Posterior vena cava (tissue), 2 donors: ENCODE measurements at regions not wholly inside any gene's neighbourhood (a gene's known extent, or its start where the extent isn't known, plus 50 kb on each side); places are given as distances from the start of the nearest gene placed in this dataset.
"Not testable (repeated sequence)": the region's sequence is repeated elsewhere in the genome, so short reads cannot be mapped to it uniquely, and the experiment has no call there.

ENCODE experiments used
- DNase-seq: peaks from one replicate; pipeline ENCODE4 v3.0.0-alpha.2; 2020; ENCODE audit warnings: low spot score
- intact Hi-C, 2 donors: fragments of 100-400 bp; cut with DNase I; formaldehyde crosslinking; loops; one replicate each; pipeline versions ENCODE4 v1.14.1 to v1.14.2; 2022 to 2023
- donor health status: DM: yes; HTN: yes; CAD: no.
- donor health status: DM: yes; HTN: yes; CAD: no.

- DNase-seq, intact Hi-C loops: not testable (repeated sequence)
Measured at GRCh38 chr15:84531709-84532367, 69.0 kb upstream of the ZSCAN2 start.

GRCh38 chr15:84533705-84534104, 67.1 kb upstream of the ZSCAN2 start:
- intact Hi-C loops, result not testable (repeated sequence)

GRCh38 chr15:84534561-84535235, 66.1 kb upstream of the ZSCAN2 start:
- DNase-seq, intact Hi-C loops: not testable (repeated sequence)

More at GRCh38 chr15:84533705-84534104, 67.1 kb upstream of the ZSCAN2 start:
- not testable (repeated sequence) for DNase-seq

GRCh38 chr15:84536181-84536580, 64.6 kb upstream of the ZSCAN2 start:
- intact Hi-C loops, DNase-seq: not testable (repeated sequence)

- intact Hi-C loops, DNase-seq: not testable (repeated sequence)
Measured at GRCh38 chr15:84544586-84544985, 56.2 kb upstream of the ZSCAN2 start.

GRCh38 chr15:84547150-84547549, 53.7 kb upstream of the ZSCAN2 start:
- intact Hi-C loops, DNase-seq: not testable (repeated sequence)

- intact Hi-C loops, DNase-seq: not testable (repeated sequence)
Measured at GRCh38 chr15:84550503-84550902, 50.3 kb upstream of the ZSCAN2 start.
